Neural crest cell (in vitro differentiated cells): ENCODE measurements at regions not wholly inside any gene's neighbourhood (a gene's known extent, or its start where the extent isn't known, plus 50 kb on each side); places are given as distances from the start of the nearest gene placed in this dataset.

Source experiments
- DNase-seq: peaks from one replicate; pipeline ENCODE4 v3.0.0; 2021; ENCODE audit warnings: low read depth, mixed read lengths, low spot score
- H3K27ac Mint-ChIP-seq: one replicate; pipeline ENCODE4 v1.8.0; 2021; ENCODE audit warnings: mild to moderate bottlenecking, mixed read lengths; ENCODE audit not compliant: unreplicated experiment
- H3K27me3 Mint-ChIP-seq: 2 replicates; pipeline ENCODE4 v1.8.0; 2021; ENCODE audit warnings: low read depth, mild to moderate bottlenecking, mixed read lengths
- H3K36me3 Mint-ChIP-seq: 2 replicates; pipeline ENCODE4 v1.8.0; 2021; ENCODE audit warnings: low read depth, mild to moderate bottlenecking, mixed read lengths
- H3K4me1 Mint-ChIP-seq: 2 replicates; pipeline ENCODE4 v1.8.0; 2021; ENCODE audit warnings: mixed read lengths
- H3K4me3 Mint-ChIP-seq: one replicate; pipeline ENCODE4 v1.8.0; 2021; ENCODE audit warnings: mild to moderate bottlenecking, mixed read lengths
- H3K9me3 Mint-ChIP-seq: 2 replicates; pipeline ENCODE4 v1.8.0; 2021; ENCODE audit warnings: mixed read lengths
- CTCF ChIP-seq: fragments of 200-600 bp; sonication (generic); conservative IDR thresholded peaks from 2 replicates; pipeline ENCODE4 v1.5.0; 2021; ENCODE audit warnings: antibody characterized with exemption, mild to moderate bottlenecking

DNA sequence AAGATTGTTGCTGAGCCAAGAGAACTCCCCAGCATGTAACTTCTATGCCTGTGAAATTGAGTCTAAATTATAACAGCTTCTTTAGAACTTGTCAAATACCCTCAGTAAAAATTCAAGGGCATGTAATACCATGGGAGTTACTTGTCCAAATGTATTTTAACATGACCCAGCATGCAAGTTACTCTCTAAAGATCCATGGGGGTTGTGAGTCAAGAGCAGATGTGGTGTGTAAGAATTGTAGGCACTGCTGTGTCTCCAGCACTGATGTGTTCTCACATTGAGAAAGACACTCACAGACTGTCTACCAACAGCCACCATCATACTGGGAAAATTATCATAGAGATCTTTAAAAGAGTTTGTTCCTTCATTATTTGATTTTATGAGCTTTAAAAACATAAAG is 237.4 kb upstream of the IL1RAPL1 start:
- Mint-ChIP-seq H3K27ac (no peak overlapping the region), H3K27me3 (no peaks in the 10 kb centered on the region), H3K9me3 (peaks cover 5% of the 10 kb centered on the region), H3K4me3 (no peak overlapping the region), H3K36me3 (no peaks in the 10 kb centered on the region), H3K4me1 (no peaks in the 10 kb centered on the region)
- no peak for TF ChIP-seq CTCF
- DNase-seq = no peak

DNA sequence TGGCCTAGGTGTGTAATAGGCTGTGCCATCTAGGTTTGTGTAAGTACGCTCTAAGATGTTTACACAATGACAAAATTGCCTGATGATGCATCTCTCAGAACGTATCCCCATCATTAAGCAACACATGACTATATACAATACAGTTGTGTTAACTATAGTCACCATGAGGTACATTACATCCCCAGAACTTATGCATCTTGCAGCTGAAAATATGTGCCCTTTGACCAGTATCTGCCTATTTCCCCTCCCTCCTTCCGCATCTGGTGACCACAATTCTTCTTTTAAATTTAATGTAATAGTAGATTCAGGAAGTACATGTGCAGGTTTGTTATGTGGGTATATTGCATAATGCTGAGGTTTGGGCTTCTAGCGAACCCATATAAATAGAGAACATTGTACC is 239.8 kb upstream of the IL1RAPL1 start:
- H3K4me1 Mint-ChIP-seq = no peaks in the 10 kb centered on the region
- H3K9me3 Mint-ChIP-seq = peaks cover 5% of the 10 kb centered on the region
- no peak overlapping the region for H3K4me3 Mint-ChIP-seq
- DNase-seq = no peak
- no peak overlapping the region for H3K27ac Mint-ChIP-seq
- TF ChIP-seq CTCF = no peak
- H3K36me3 Mint-ChIP-seq = no peaks in the 10 kb centered on the region
- H3K27me3 Mint-ChIP-seq = no peaks in the 10 kb centered on the region

DNA sequence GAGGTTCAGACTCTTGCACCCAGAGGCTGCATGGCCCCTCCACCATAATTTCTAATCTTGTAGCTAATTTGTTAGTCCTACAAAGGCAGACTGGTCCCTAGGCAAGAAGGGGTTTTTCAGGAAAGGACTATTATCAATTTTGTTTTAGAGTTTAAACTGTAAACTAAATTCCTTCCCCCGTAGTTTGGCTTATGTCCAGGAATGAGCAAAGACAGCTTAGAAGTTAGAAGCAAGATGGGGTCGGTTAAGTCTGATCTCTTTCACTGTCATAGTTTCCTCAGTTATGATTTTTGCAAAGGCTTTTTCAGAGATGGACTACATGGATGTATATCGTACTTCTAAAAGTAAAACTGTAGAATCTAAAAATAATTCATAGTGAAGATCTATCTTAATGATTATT is 258.1 kb upstream of the IL1RAPL1 start:
- Mint-ChIP-seq H3K4me3 (no peak overlapping the region), H3K27me3 (no peaks in the 10 kb centered on the region), H3K36me3 (no peaks in the 10 kb centered on the region), H3K4me1 (no peaks in the 10 kb centered on the region), H3K9me3 (no peaks in the 10 kb centered on the region), H3K27ac (no peak overlapping the region)
- TF ChIP-seq CTCF = no peak
- no peak for DNase-seq

- Mint-ChIP-seq H3K27ac (no peak overlapping the region), H3K27me3 (peaks cover 2% of the 10 kb centered on the region), H3K9me3 (peaks cover 7% of the 10 kb centered on the region), H3K4me3 (no peak overlapping the region), H3K36me3 (no peaks in the 10 kb centered on the region), H3K4me1 (no peaks in the 10 kb centered on the region)
- DNase-seq = no peak
- TF ChIP-seq CTCF = no peak
Measured at GRCh38 chrX:28324321-28324721, 262.9 kb upstream of the IL1RAPL1 start.

GRCh38 chrX:28321286-28321685 is 266.0 kb upstream of the IL1RAPL1 start:
- Mint-ChIP-seq H3K27ac (no peak overlapping the region), H3K27me3 (peaks cover 2% of the 10 kb centered on the region), H3K9me3 (peaks cover 16% of the 10 kb centered on the region), H3K4me3 (no peak overlapping the region), H3K36me3 (peaks cover 2% of the 10 kb centered on the region), H3K4me1 (no peaks in the 10 kb centered on the region)
- no peak for TF ChIP-seq CTCF
- no peak for DNase-seq

DNA sequence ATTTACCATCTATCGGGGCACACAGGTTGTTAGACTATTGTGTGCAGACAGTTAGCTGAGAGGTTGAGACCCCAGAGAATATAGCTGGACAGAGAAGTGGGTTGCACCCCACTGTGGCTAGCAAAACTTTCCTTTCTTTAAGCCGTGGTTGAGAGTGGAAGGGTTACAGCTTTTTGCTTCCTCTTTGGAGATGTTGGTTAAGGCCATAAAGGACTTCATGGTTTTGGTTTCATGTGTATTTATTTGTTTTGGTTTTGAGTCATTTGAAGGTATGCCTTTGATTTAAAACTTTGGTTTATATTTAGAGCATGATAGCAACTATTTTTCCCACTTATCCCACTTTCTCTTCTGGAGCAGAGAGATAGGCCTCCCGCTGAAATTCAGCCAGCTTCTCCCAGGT is 274.3 kb upstream of the IL1RAPL1 start:
- no peak for TF ChIP-seq CTCF
- Mint-ChIP-seq H3K9me3 (peaks cover 6% of the 10 kb centered on the region), H3K27me3 (no peaks in the 10 kb centered on the region), H3K27ac (no peak overlapping the region), H3K4me3 (no peak overlapping the region), H3K4me1 (no peaks in the 10 kb centered on the region), H3K36me3 (peaks cover 2% of the 10 kb centered on the region)
- no peak for DNase-seq
